ENCODE measurements at regions not wholly inside any gene's neighbourhood (a gene's known extent, or its start where the extent isn't known, plus 50 kb on each side); places are given as distances from the start of the nearest gene placed in this dataset.

DNA sequence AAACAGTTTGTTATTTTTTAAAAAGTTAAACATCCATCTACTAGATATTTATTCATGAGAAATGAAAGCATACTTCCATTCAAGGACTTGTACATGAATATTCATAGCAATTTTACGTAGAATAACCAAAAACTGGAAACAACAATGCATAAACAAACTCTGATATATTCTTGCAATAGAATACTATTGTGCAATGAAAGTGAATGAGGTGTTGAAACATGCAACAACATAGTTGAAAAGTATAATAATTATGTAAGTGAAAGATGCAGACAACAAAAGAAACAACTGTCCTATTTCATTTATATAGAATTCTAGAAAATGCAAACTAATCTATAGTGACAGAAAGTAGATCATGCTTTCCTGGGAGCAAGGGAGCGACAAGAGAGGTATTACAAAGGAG, 206.6 kb upstream of the KLHL29 start:
- no TSS peak for BruUV-seq (replicated peaks)
- no peak overlapping the region for H3K4me2 ChIP-seq (ENCODE audit: low read depth, low read length)
- POLR2A ChIA-PET: no interaction called here
- FAIRE-seq (no peak), ATAC-seq (no peak), DNase-seq (ENCODE audit: low spot score) (no peak)
- in situ Hi-C loops (cut with HindIII; ENCODE audit: extremely low pct_ligation_motif_present, low pct_unique_long_range_greater_than_20kb) (no loop called here), intact Hi-C loops (cut with micrococcal nuclease; ENCODE audit: unreplicated experiment) (no loop called here)
- H2AFZ ChIP-seq (ENCODE audit: low read length): no peak overlapping the region
- no peak overlapping the region for H3K9ac ChIP-seq (ENCODE audit: insufficient read depth, low read depth, low read length)
- H3K27me3 ChIP-seq (ENCODE audit: control insufficient read depth in 1 of 2, insufficient read depth in 2 of 2, low read length in 2 of 2): no peaks in the 10 kb centered on the region
- no peaks in the 10 kb centered on the region for H4K20me1 ChIP-seq (ENCODE audit: insufficient read depth, low read length)
- CTCF ChIA-PET (ENCODE audit: low intra/inter-chr PET ratio, low total read pairs): no interaction called here
- H3K79me2 ChIP-seq (ENCODE audit: insufficient read depth, low read length): no peaks in the 10 kb centered on the region
- no peaks in the 10 kb centered on the region for H3K9me3 ChIP-seq (ENCODE audit: low read length)
- H3K4me1 ChIP-seq (ENCODE audit: insufficient read depth, low read length): no peaks in the 10 kb centered on the region
- H3K4me3 ChIP-seq (replicated peaks in 1 of 3; ENCODE audit: insufficient read depth in 1 of 3, low read depth in 2 of 3, low read length in 3 of 3): no peak overlapping the region
- H3K36me3 ChIP-seq (replicated peaks in 1 of 2; ENCODE audit: control insufficient read depth in 1 of 2, insufficient read depth in 2 of 2, low read length in 2 of 2): no peaks in the 10 kb centered on the region
- 21% methylated on average over 2 of the region's 2 CpGs for WGBS (ENCODE audit: low lambda C conversion rate)
- no peak overlapping the region for H3K27ac ChIP-seq (ENCODE audit: extremely low read length, insufficient read depth, low read length)
- TF ChIP-seq ZNF891 (CRISPR knock-in tag; IDR thresholded peaks at IDR 0.05): no peak
- peak; percentile 79; the same call in 1 of the 2 replicates for TF ChIP-seq CEBPB (IDR thresholded peaks at IDR 0.05; ENCODE audit: borderline replicate concordance, low read depth, low read length)

GRCh38 chr2:23183733-23184132, 201.2 kb upstream of the KLHL29 start:
- in situ Hi-C loops (cut with HindIII; ENCODE audit: extremely low pct_ligation_motif_present, low pct_unique_long_range_greater_than_20kb) (no loop called here), intact Hi-C loops (cut with micrococcal nuclease; ENCODE audit: unreplicated experiment) (no loop called here)
- Histone ChIP-seq H3K27ac (ENCODE audit: extremely low read length, insufficient read depth, low read length) (no peak overlapping the region), H2AFZ (ENCODE audit: low read length) (no peak overlapping the region), H3K9ac (ENCODE audit: insufficient read depth, low read depth, low read length) (no peak overlapping the region), H4K20me1 (ENCODE audit: insufficient read depth, low read length) (no peaks in the 10 kb centered on the region), H3K36me3 (replicated peaks in 1 of 2; ENCODE audit: control insufficient read depth in 1 of 2, insufficient read depth in 2 of 2, low read length in 2 of 2) (no peaks in the 10 kb centered on the region), H3K4me2 (ENCODE audit: low read depth, low read length) (no peak overlapping the region), H3K79me2 (ENCODE audit: insufficient read depth, low read length) (no peaks in the 10 kb centered on the region), H3K9me3 (ENCODE audit: low read length) (no peaks in the 10 kb centered on the region), H3K27me3 (ENCODE audit: control insufficient read depth in 1 of 2, insufficient read depth in 2 of 2, low read length in 2 of 2) (no peaks in the 10 kb centered on the region), H3K4me1 (ENCODE audit: insufficient read depth, low read length) (no peaks in the 10 kb centered on the region), H3K4me3 (replicated peaks in 1 of 3; ENCODE audit: insufficient read depth in 1 of 3, low read depth in 2 of 3, low read length in 3 of 3) (no peak overlapping the region)
- FAIRE-seq (no peak), DNase-seq (ENCODE audit: low spot score) (no peak), ATAC-seq (no peak)
- ChIA-PET CTCF (ENCODE audit: low intra/inter-chr PET ratio, low total read pairs) (no interaction called here), POLR2A (no interaction called here)
- no TSS peak for BruUV-seq (replicated peaks)
- 73% methylated on average over 4 of the region's 4 CpGs for WGBS (ENCODE audit: low lambda C conversion rate)
- TF ChIP-seq ZNF776 (CRISPR knock-in tag; IDR thresholded peaks at IDR 0.05) (no peak), AHR (CRISPR knock-in tag; IDR thresholded peaks at IDR 0.05) (no peak), ZNF367 (CRISPR knock-in tag; IDR thresholded peaks at IDR 0.05; ENCODE audit: borderline replicate concordance) (no peak), ZNF281 (CRISPR knock-in tag; IDR thresholded peaks at IDR 0.05; ENCODE audit: borderline replicate concordance) (no peak), ZNF615 (CRISPR knock-in tag; IDR thresholded peaks at IDR 0.05; ENCODE audit: borderline replicate concordance) (no peak), ZNF10 (CRISPR knock-in tag; IDR thresholded peaks at IDR 0.05; ENCODE audit: borderline replicate concordance, low read depth) (no peak), ZFP41 (CRISPR knock-in tag; IDR thresholded peaks at IDR 0.05; ENCODE audit: borderline replicate concordance) (no peak), ZNF83 (CRISPR knock-in tag; IDR thresholded peaks at IDR 0.05; ENCODE audit: borderline replicate concordance) (no peak), TBX3 (IDR thresholded peaks at IDR 0.05; ENCODE audit: borderline replicate concordance) (no peak), TRIM22 (IDR thresholded peaks at IDR 0.05) (no peak)

Measured in HepG2 (cell line).